Esophagus muscularis mucosa (tissue), 4 donors: ENCODE measurements at regions not wholly inside any gene's neighbourhood (a gene's known extent, or its start where the extent isn't known, plus 50 kb on each side); places are given as distances from the start of the nearest gene placed in this dataset.
"Not testable (repeated sequence)": the region's sequence is repeated elsewhere in the genome, so short reads cannot be mapped to it uniquely, and the experiment has no call there.

Experiments used
- DNase-seq: peaks from one replicate; pipeline ENCODE4 v3.0.0-alpha.2; 2017; ENCODE audit errors: extremely low spot score
- H3K27ac ChIP-seq, 4 donors: fragments of 200-600 bp; sonication (generic); replicated peaks in 1 of 4; 1 replicate in 3 of 4; 2 replicates in 1 of 4; pipeline ENCODE4 v1.5.1; 2016 to 2019; ENCODE audit warnings: mild to moderate bottlenecking in 1 of 4
- H3K27me3 ChIP-seq, 4 donors: fragments of 200-600 bp; sonication (generic); one replicate each; pipeline versions ENCODE4 v1.5.1 to v1.6.0; 2016 to 2019
- H3K36me3 ChIP-seq, 4 donors: fragments of 200-600 bp; sonication (generic); one replicate each; pipeline ENCODE4 v1.5.1; 2016 to 2019
- H3K4me1 ChIP-seq, 4 donors: fragments of 200-600 bp; sonication (generic); one replicate each; pipeline ENCODE4 v1.5.1; 2016 to 2019
- H3K4me3 ChIP-seq, 4 donors: fragments of 200-600 bp; sonication (generic); 1 replicate in 2 of 4; 2 replicates in 2 of 4; pipeline ENCODE4 v1.5.1; 2016 to 2019; ENCODE audit warnings: mild to moderate bottlenecking in 4 of 4, moderate library complexity in 1 of 4
- H3K9me3 ChIP-seq, 4 donors: fragments of 200-600 bp; sonication (generic); 1 replicate in 3 of 4; 2 replicates in 1 of 4; pipeline ENCODE4 v1.5.1; 2016 to 2019
- CTCF ChIP-seq, 3 experiments: fragments of 200-600 bp in 2 of 3; fragments of 450-650 bp in 1 of 3; sonication (generic) in 2 of 3; IDR thresholded peaks; one replicate each; pipeline ENCODE4 v1.5.1; 2017 to 2019; ENCODE audit warnings: antibody characterized with exemption in 3 of 3, mild to moderate bottlenecking in 2 of 3, moderate library complexity in 1 of 3
- EP300 ChIP-seq: sonication (generic); formaldehyde crosslinking; IDR thresholded peaks from one replicate; pipeline ENCODE4 v1.6.1; 2017; ENCODE audit warnings: antibody characterized with exemption
- POLR2A ChIP-seq: fragments of 450-650 bp; IDR thresholded peaks from one replicate; pipeline ENCODE4 v1.6.1; 2017; ENCODE audit warnings: antibody characterized with exemption, moderate library complexity, mild to moderate bottlenecking, low read depth
- POLR2AphosphoS5 ChIP-seq, 2 donors: sonication (generic); formaldehyde crosslinking; IDR thresholded peaks; one replicate each; pipeline ENCODE4 v1.6.1; 2017; ENCODE audit warnings: antibody characterized with exemption in 2 of 2
- WGBS: methylation state at CpG from one replicate; pipeline ENCODE4 v1.1.5; 2018; 5-methylcytosine and 5-hydroxymethylcytosine counted together
- intact Hi-C: fragments of 100-400 bp; cut with DNase I; formaldehyde crosslinking; loops from one replicate; pipeline ENCODE4 v1.15.1; 2023

- no peaks in the 10 kb centered on the region for H3K27me3 ChIP-seq
- DNase-seq, result no peak
- 79% methylated on average over 4 of the region's 4 CpGs for WGBS
- H3K36me3 ChIP-seq, result no peaks in the 10 kb centered on the region
- intact Hi-C loops, result no loop called here
- no peaks in the 10 kb centered on the region for H3K4me1 ChIP-seq
- H3K9me3 ChIP-seq, result peaks cover 0 to 16% (median 5%) of the 10 kb centered on the region in 4 donors
- no peak overlapping the region for H3K4me3 ChIP-seq
- TF ChIP-seq EP300, result no peak
- no peak for TF ChIP-seq POLR2AphosphoS5 (IDR thresholded peaks at IDR 0.05)
- no peak for TF ChIP-seq CTCF (IDR thresholded peaks at IDR 0.05)
- TF ChIP-seq POLR2A, result no peak
- H3K27ac ChIP-seq, result no peak overlapping the region
These were observed 144.4 kb upstream of the ATXN7L3B start for GRCh38 chr12:74393272-74393671.

GRCh38 chr12:74394647-74395046 is 143.0 kb upstream of the ATXN7L3B start:
- TF ChIP-seq EP300 (no peak), CTCF (IDR thresholded peaks at IDR 0.05) (no peak), POLR2A (no peak), POLR2AphosphoS5 (IDR thresholded peaks at IDR 0.05) (no peak)
- H3K36me3 ChIP-seq, result no peaks in the 10 kb centered on the region
- intact Hi-C loops, result no loop called here
- DNase-seq, result no peak
- no peaks in the 10 kb centered on the region for H3K27me3 ChIP-seq
- no peaks in the 10 kb centered on the region for H3K4me1 ChIP-seq
- 81% methylated on average over 1 of the region's 1 CpG for WGBS
- H3K4me3 ChIP-seq, result no peak overlapping the region
- peaks cover 0 to 16% (median 5%) of the 10 kb centered on the region in 4 donors for H3K9me3 ChIP-seq
- H3K27ac ChIP-seq, result no peak overlapping the region

- 91% methylated on average over 2 of the region's 2 CpGs for WGBS
- Histone ChIP-seq H3K27ac (no peak overlapping the region), H3K36me3 (no peaks in the 10 kb centered on the region), H3K9me3 (no peaks in the 10 kb centered on the region), H3K27me3 (peaks cover 0 to 5% (median 0%) of the 10 kb centered on the region in 4 donors), H3K4me1 (no peaks in the 10 kb centered on the region), H3K4me3 (no peak overlapping the region)
- no peak for TF ChIP-seq CTCF (IDR thresholded peaks at IDR 0.05)
- no peak for DNase-seq
- intact Hi-C loops, result no loop called here
These were observed 136.6 kb upstream of the ATXN7L3B start for GRCh38 chr12:74401035-74401434.

GRCh38 chr12:74401966-74402365 is 135.7 kb upstream of the ATXN7L3B start:
- Histone ChIP-seq H3K9me3 (no peaks in the 10 kb centered on the region), H3K36me3 (no peaks in the 10 kb centered on the region), H3K27ac (no peak overlapping the region), H3K27me3 (peaks cover 0 to 5% (median 0%) of the 10 kb centered on the region in 4 donors), H3K4me1 (no peaks in the 10 kb centered on the region), H3K4me3 (no peak overlapping the region)
- no peak for DNase-seq
- WGBS, result 87% methylated on average over 3 of the region's 3 CpGs
- TF ChIP-seq EP300, result no peak
- no peak for TF ChIP-seq POLR2AphosphoS5 (IDR thresholded peaks at IDR 0.05)
- no peak for TF ChIP-seq POLR2A
- TF ChIP-seq CTCF (IDR thresholded peaks at IDR 0.05), result no peak
- intact Hi-C loops, result no loop called here

GRCh38 chr12:74403221-74403470 is 134.5 kb upstream of the ATXN7L3B start:
- H3K9me3 ChIP-seq, H3K36me3 ChIP-seq, H3K27ac ChIP-seq, H3K4me3 ChIP-seq, H3K27me3 ChIP-seq, H3K4me1 ChIP-seq, intact Hi-C loops, DNase-seq: not testable (repeated sequence)
- 92% methylated on average over 7 of the region's 12 CpGs for WGBS
